Heart left ventricle (tissue), 16 donors: ENCODE measurements at regions not wholly inside any gene's neighbourhood (a gene's known extent, or its start where the extent isn't known, plus 50 kb on each side); places are given as distances from the start of the nearest gene placed in this dataset.

ENCODE experiments used
- ATAC-seq, 4 donors: fragments of 200-7000 bp; cut with Tn5 transposase; one replicate each; pipeline ENCODE4 v1.9.1; 2020 to 2022; ENCODE audit warnings: moderate library complexity in 4 of 4, mild to moderate bottlenecking in 3 of 4, moderate number of reproducible peaks in 1 of 4
- DNase-seq, 5 donors: peaks; one replicate each; pipeline ENCODE4 v3.0.0-alpha.2; 2020
- H3K27ac ChIP-seq, 12 donors: fragments of 200-600 bp; sonication (generic) in 4 of 12; one replicate each; pipeline versions ENCODE4 v1.5.0 to v1.8.0; 2016 to 2022; ENCODE audit warnings: mild to moderate bottlenecking in 2 of 12
- H3K27me3 ChIP-seq, 9 donors: fragments of 200-600 bp; sonication (generic) in 2 of 9; one replicate each; pipeline versions ENCODE4 v1.5.1 to v1.8.0; 2016 to 2022; ENCODE audit warnings: mild to moderate bottlenecking in 3 of 9
- H3K36me3 ChIP-seq, 9 donors: fragments of 200-600 bp; sonication (generic) in 2 of 9; one replicate each; pipeline versions ENCODE4 v1.5.0 to v1.8.0; 2018 to 2022; ENCODE audit warnings: mild to moderate bottlenecking in 2 of 9
- H3K4me1 ChIP-seq, 12 donors: fragments of 200-600 bp; sonication (generic) in 4 of 12; one replicate each; pipeline versions ENCODE4 v1.5.0 to v1.8.0; 2016 to 2022; ENCODE audit warnings: mild to moderate bottlenecking in 3 of 12
- H3K4me3 ChIP-seq, 12 donors: fragments of 200-600 bp; sonication (generic) in 4 of 12; one replicate each; pipeline versions ENCODE4 v1.5.0 to v1.8.0; 2017 to 2022; ENCODE audit warnings: mild to moderate bottlenecking in 9 of 12, moderate library complexity in 4 of 12
- H3K9me3 ChIP-seq, 12 donors: fragments of 200-600 bp; sonication (generic) in 4 of 12; one replicate each; pipeline versions ENCODE4 v1.5.0 to v1.8.0; 2016 to 2022; ENCODE audit warnings: mild to moderate bottlenecking in 1 of 12
- CTCF ChIP-seq, 12 donors: fragments of 200-600 bp; sonication (generic) in 4 of 12; IDR thresholded peaks; one replicate each; pipeline versions ENCODE4 v1.5.0 to v1.8.0; 2018 to 2022; ENCODE audit warnings: antibody characterized with exemption in 12 of 12, mild to moderate bottlenecking in 5 of 12
- POLR2A ChIP-seq, 2 donors: fragments of 450-650 bp; IDR thresholded peaks; one replicate each; pipeline ENCODE4 v1.6.1; 2017; ENCODE audit warnings: antibody characterized with exemption in 2 of 2, mild to moderate bottlenecking in 2 of 2, moderate library complexity in 2 of 2
- WGBS, 4 donors: extraction: QIAGEN DNeasy Blood & Tissue Kit in 2 of 4; methylation state at CpG; one replicate each; pipeline versions ENCODE4 v1.1.5 to v1.1.7; 2013 to 2018; 5-methylcytosine and 5-hydroxymethylcytosine counted together
- intact Hi-C, 10 donors: fragments of 100-400 bp; cut with DNase I; formaldehyde crosslinking; loops; one replicate each; pipeline versions ENCODE4 v1.11.1 to v1.14.2; 2022
- donor health status: ischemic (EF 13 %, LVEDD 7.1; RV severe dilation, severe dysfunction).
- donor health status: healthy with polysubstance abuse.
- donor health status: DM: no; HTN: yes; CAD: no.
- donor health status: DM: no; HTN: no; CAD: no.
- donor health status: ischemic (EF 25% LVEDD 6.9; RV normal size, moderate dysfunction).
- donor health status: ischemic (EF 25% LVEDD 5.7; RV mildly dilated, moderate dysfunction).
- donor health status: healthy.
- donor health status: DM: yes; HTN: yes; CAD: no.
- donor health status: ischemic (EF 35%, LVEDD 5.7; RV mildly dilated, moderate dysfunction).
- donor health status: nonischemic (EF 11% LVEDD 7.7; RV severe dilation, severe dysfunction).
- donor health status: DM: yes; HTN: yes; CAD: no.
- donor health status: PGD.
- donor health status: ischemic (EF 29% LVEDD 5.4; RV normal size, mild dysfunction).
- donor health status: nonischemic (EF 23%, LVEDD 6.1; RV moderate dilation, normal function).

GRCh38 chr1:98025858-98026257, 105.0 kb upstream of the DPYD start:
- no peaks in the 10 kb centered on the region for H3K4me1 ChIP-seq
- WGBS, 4 donors, result 71 to 78% (median 75%) methylated on average over 3 of the region's 3 CpGs
- TF ChIP-seq CTCF (IDR thresholded peaks at IDR 0.05) (no peak), POLR2A (IDR thresholded peaks at IDR 0.05) (no peak)
- DNase-seq, result no peak
- ATAC-seq, result no peak
- H3K36me3 ChIP-seq, result no peaks in the 10 kb centered on the region
- H3K9me3 ChIP-seq, result no peaks in the 10 kb centered on the region
- H3K4me3 ChIP-seq, result no peak overlapping the region
- peaks cover 0 to 9% (median 0%) of the 10 kb centered on the region in 9 donors for H3K27me3 ChIP-seq
- no peak overlapping the region for H3K27ac ChIP-seq
- intact Hi-C loops, result no loop called here

- Histone ChIP-seq H3K27me3 (peaks cover 0 to 13% (median 0%) of the 10 kb centered on the region in 9 donors), H3K27ac (no peak overlapping the region), H3K4me3 (no peak overlapping the region), H3K9me3 (no peaks in the 10 kb centered on the region), H3K36me3 (no peaks in the 10 kb centered on the region), H3K4me1 (no peaks in the 10 kb centered on the region)
- no peak for TF ChIP-seq POLR2A (IDR thresholded peaks at IDR 0.05)
- no peak for TF ChIP-seq CTCF (IDR thresholded peaks at IDR 0.05)
- 68 to 78% (median 76%) methylated on average over 3 of the region's 3 CpGs for WGBS, 4 donors
- DNase-seq (no peak), ATAC-seq (no peak)
- intact Hi-C loops, result no loop called here
Measured at GRCh38 chr1:98021126-98021525, 100.3 kb upstream of the DPYD start.

DNA sequence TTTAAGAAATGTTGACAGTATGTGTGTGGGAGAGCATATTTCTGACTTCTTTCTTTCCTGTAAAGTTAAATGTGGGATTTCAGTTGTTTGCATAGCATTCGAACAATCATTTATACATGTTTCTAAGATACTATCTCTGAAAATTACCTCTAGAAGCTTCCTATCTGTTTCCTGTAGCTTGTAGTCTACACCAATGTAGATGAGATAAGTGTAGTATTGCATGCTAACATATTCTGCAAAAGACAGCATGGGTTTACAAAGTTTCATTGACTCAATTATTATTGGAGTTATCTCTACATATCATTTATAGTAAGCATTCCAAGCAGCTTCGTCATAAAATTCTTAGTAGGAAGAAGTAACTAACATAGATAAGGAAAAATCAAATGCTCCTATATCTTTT, 98.9 kb upstream of the DPYD start:
- no peak for ATAC-seq
- WGBS, 4 donors, result 46 to 59% (median 47%) methylated on average over 2 of the region's 2 CpGs
- DNase-seq, result no peak
- H3K9me3 ChIP-seq, result no peaks in the 10 kb centered on the region
- peaks cover 0 to 13% (median 0%) of the 10 kb centered on the region in 9 donors for H3K27me3 ChIP-seq
- intact Hi-C loops, result no loop called here
- no peak overlapping the region for H3K4me3 ChIP-seq
- TF ChIP-seq POLR2A (IDR thresholded peaks at IDR 0.05) (no peak), CTCF (IDR thresholded peaks at IDR 0.05) (no peak)
- no peaks in the 10 kb centered on the region for H3K4me1 ChIP-seq
- H3K36me3 ChIP-seq, result no peaks in the 10 kb centered on the region
- H3K27ac ChIP-seq, result no peak overlapping the region

- no peak for DNase-seq
- intact Hi-C loops, result no loop called here
- no peaks in the 10 kb centered on the region for H3K36me3 ChIP-seq
- 62 to 64% (median 64%) methylated on average over 2 of the region's 2 CpGs for WGBS, 4 donors
- no peak overlapping the region for H3K4me3 ChIP-seq
- peaks cover 0 to 13% (median 0%) of the 10 kb centered on the region in 9 donors for H3K27me3 ChIP-seq
- TF ChIP-seq POLR2A (IDR thresholded peaks at IDR 0.05) (no peak), CTCF (IDR thresholded peaks at IDR 0.05) (no peak)
- H3K4me1 ChIP-seq, result no peaks in the 10 kb centered on the region
- no peak overlapping the region for H3K27ac ChIP-seq
- no peaks in the 10 kb centered on the region for H3K9me3 ChIP-seq
- no peak for ATAC-seq
Measured at GRCh38 chr1:98018074-98018473, 97.2 kb upstream of the DPYD start.
